Fibroblast of lung (primary cell): ENCODE measurements at regions not wholly inside any gene's neighbourhood (a gene's known extent, or its start where the extent isn't known, plus 50 kb on each side); places are given as distances from the start of the nearest gene placed in this dataset.

ENCODE experiments used
- DNase-seq, 2 donors: peaks; one replicate each; pipeline versions ENCODE4 v3.0.0 to v3.0.0-alpha.2; 2010; ENCODE audit warnings: low read depth in 2 of 2
- H2AFZ ChIP-seq: 2 replicates; pipeline ENCODE4 v1.5.1; 2012; ENCODE audit warnings: low read length, control low read depth, inconsistent platforms
- H3K27ac ChIP-seq: 2 replicates; pipeline ENCODE4 v1.5.1; 2011; ENCODE audit warnings: low read length, control low read depth; ENCODE audit not compliant: insufficient read depth
- H3K27me3 ChIP-seq: 2 replicates; pipeline ENCODE4 v1.5.1; 2011; ENCODE audit warnings: mild to moderate bottlenecking, low read length; ENCODE audit not compliant: control insufficient read depth, insufficient read depth
- H3K36me3 ChIP-seq: 2 replicates; pipeline ENCODE4 v1.5.1; 2011; ENCODE audit warnings: low read length; ENCODE audit not compliant: control insufficient read depth, insufficient read depth
- H3K4me1 ChIP-seq: 2 replicates; pipeline ENCODE4 v1.5.1; 2011; ENCODE audit warnings: low read length; ENCODE audit not compliant: control insufficient read depth, insufficient read depth; ENCODE audit errors: extremely low read depth
- H3K4me2 ChIP-seq: 2 replicates; pipeline ENCODE4 v1.5.1; 2011; ENCODE audit warnings: low read length, control low read depth; ENCODE audit not compliant: insufficient read depth; ENCODE audit errors: extremely low read depth
- H3K4me3 ChIP-seq, 4 experiments: fragments of 200-600 bp in 1 of 4; sonication (generic) in 1 of 4; replicated peaks in 1 of 4; 2 replicates each; pipeline ENCODE4 v1.5.1; 2011 to 2016; ENCODE audit warnings: low read length in 4 of 4, low read depth in 3 of 4, mild to moderate bottlenecking in 3 of 4, control low read depth in 2 of 4, inconsistent platforms in 1 of 4, mixed read lengths in 1 of 4; ENCODE audit not compliant: insufficient read depth in 1 of 4; ENCODE audit errors: control extremely low read depth in 1 of 4
- H3K79me2 ChIP-seq: 2 replicates; pipeline ENCODE4 v1.5.1; 2012; ENCODE audit warnings: mild to moderate bottlenecking, low read length, inconsistent platforms; ENCODE audit not compliant: control insufficient read depth, insufficient read depth
- H3K9ac ChIP-seq: 2 replicates; pipeline ENCODE4 v1.5.1; 2011; ENCODE audit warnings: mild to moderate bottlenecking, low read length, control low read depth; ENCODE audit not compliant: insufficient read depth
- H3K9me3 ChIP-seq: 2 replicates; pipeline ENCODE4 v1.5.1; 2012; ENCODE audit warnings: low read depth, low read length; ENCODE audit not compliant: control insufficient read depth, insufficient read depth
- H4K20me1 ChIP-seq: 2 replicates; pipeline ENCODE4 v1.5.1; 2011; ENCODE audit warnings: low read length; ENCODE audit not compliant: control insufficient read depth, insufficient read depth; ENCODE audit errors: extremely low read depth
- EZH2 ChIP-seq: IDR thresholded peaks from 2 replicates; pipeline ENCODE4 v1.5.1; 2012; ENCODE audit warnings: low read length, control low read depth, mild to moderate bottlenecking; ENCODE audit errors: missing control alignments
- TF ChIP-seq, protein P1 (sequence below), 2 donors: IDR thresholded peaks in 1 of 2; conservative IDR thresholded peaks in 1 of 2; 1 replicate in 1 of 2; 2 replicates in 1 of 2; pipeline ENCODE4 v1.5.1; 2011 to 2012; ENCODE audit warnings: low read length in 2 of 2, control low read depth in 1 of 2, inconsistent platforms in 1 of 2, low read depth in 1 of 2, mild to moderate bottlenecking in 1 of 2

GRCh38 chr9:115673599-115673998 lies 480.0 kb upstream of the PAPPA start:
- Histone ChIP-seq H3K4me3 (no peak overlapping the region), H3K4me1 (peaks cover 22% of the 10 kb centered on the region), H3K36me3 (no peaks in the 10 kb centered on the region), H2AFZ (no peak overlapping the region), H3K27me3 (no peaks in the 10 kb centered on the region), H4K20me1 (no peaks in the 10 kb centered on the region), H3K27ac (peak overlapping the region; percentile 92), H3K9ac (no peak overlapping the region), H3K79me2 (no peaks in the 10 kb centered on the region), H3K9me3 (no peaks in the 10 kb centered on the region), H3K4me2 (peak overlapping the region; percentile 74)
- DNase-seq = peak; percentile 51 to 84
- no peak for TF ChIP-seq EZH2
- TF ChIP-seq, protein P1, sequence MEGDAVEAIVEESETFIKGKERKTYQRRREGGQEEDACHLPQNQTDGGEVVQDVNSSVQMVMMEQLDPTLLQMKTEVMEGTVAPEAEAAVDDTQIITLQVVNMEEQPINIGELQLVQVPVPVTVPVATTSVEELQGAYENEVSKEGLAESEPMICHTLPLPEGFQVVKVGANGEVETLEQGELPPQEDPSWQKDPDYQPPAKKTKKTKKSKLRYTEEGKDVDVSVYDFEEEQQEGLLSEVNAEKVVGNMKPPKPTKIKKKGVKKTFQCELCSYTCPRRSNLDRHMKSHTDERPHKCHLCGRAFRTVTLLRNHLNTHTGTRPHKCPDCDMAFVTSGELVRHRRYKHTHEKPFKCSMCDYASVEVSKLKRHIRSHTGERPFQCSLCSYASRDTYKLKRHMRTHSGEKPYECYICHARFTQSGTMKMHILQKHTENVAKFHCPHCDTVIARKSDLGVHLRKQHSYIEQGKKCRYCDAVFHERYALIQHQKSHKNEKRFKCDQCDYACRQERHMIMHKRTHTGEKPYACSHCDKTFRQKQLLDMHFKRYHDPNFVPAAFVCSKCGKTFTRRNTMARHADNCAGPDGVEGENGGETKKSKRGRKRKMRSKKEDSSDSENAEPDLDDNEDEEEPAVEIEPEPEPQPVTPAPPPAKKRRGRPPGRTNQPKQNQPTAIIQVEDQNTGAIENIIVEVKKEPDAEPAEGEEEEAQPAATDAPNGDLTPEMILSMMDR (conservative IDR thresholded peaks at IDR 0.05 in 1 of 2, IDR thresholded peaks at IDR 0.05 in 1 of 2; ENCODE audit: low read depth in 1 of 2, low read length in 2 of 2) = no peak

DNA sequence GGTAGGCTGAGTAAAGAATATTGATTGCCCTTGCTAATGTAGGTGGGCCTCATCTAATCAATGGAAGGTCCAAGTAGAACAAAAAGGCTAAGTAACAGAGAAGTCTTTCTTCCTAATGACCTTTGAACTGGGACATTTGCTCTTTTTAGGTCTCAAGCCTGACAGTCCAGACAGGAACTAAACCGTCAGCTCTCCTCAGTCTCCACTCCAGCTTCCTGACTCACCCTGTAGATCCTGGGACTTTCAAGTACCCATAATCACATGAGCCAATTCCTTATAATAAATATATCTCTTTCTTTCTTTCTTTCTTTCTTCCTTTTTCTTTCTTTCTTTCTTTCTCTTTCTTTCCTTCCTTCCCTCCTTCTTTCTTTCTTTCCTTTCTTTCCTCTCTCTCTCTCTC lies 479.5 kb upstream of the PAPPA start:
- Histone ChIP-seq H4K20me1 (no peaks in the 10 kb centered on the region), H2AFZ (no peak overlapping the region), H3K9me3 (no peaks in the 10 kb centered on the region), H3K4me3 (no peak overlapping the region), H3K4me1 (peaks cover 18% of the 10 kb centered on the region), H3K4me2 (no peak overlapping the region), H3K27ac (peak overlapping the region; percentile 92), H3K79me2 (no peaks in the 10 kb centered on the region), H3K36me3 (no peaks in the 10 kb centered on the region), H3K9ac (no peak overlapping the region), H3K27me3 (no peaks in the 10 kb centered on the region)
- no peak for TF ChIP-seq EZH2
- TF ChIP-seq, protein P1 (conservative IDR thresholded peaks at IDR 0.05 in 1 of 2, IDR thresholded peaks at IDR 0.05 in 1 of 2; ENCODE audit: low read depth in 1 of 2, low read length in 2 of 2) = no peak
- peak in 1 of 2 donors; percentile 46 for DNase-seq

GRCh38 chr9:115675834-115676233 lies 477.8 kb upstream of the PAPPA start:
- H3K79me2 ChIP-seq = no peaks in the 10 kb centered on the region
- H3K4me3 ChIP-seq = no peak overlapping the region
- H3K4me2 ChIP-seq = no peak overlapping the region
- no peak overlapping the region for H2AFZ ChIP-seq
- no peaks in the 10 kb centered on the region for H3K27me3 ChIP-seq
- no peaks in the 10 kb centered on the region for H4K20me1 ChIP-seq
- DNase-seq = no peak
- no peak overlapping the region for H3K9ac ChIP-seq
- peaks cover 18% of the 10 kb centered on the region for H3K4me1 ChIP-seq
- TF ChIP-seq, protein P1 (conservative IDR thresholded peaks at IDR 0.05 in 1 of 2, IDR thresholded peaks at IDR 0.05 in 1 of 2; ENCODE audit: low read depth in 1 of 2, low read length in 2 of 2) = no peak
- TF ChIP-seq EZH2 = no peak
- H3K27ac ChIP-seq = no peak overlapping the region
- H3K9me3 ChIP-seq = no peaks in the 10 kb centered on the region
- no peaks in the 10 kb centered on the region for H3K36me3 ChIP-seq
